HCT116 (cell line): ENCODE measurements at regions not wholly inside any gene's neighbourhood (a gene's known extent, or its start where the extent isn't known, plus 50 kb on each side); places are given as distances from the start of the nearest gene placed in this dataset.

Source experiments
- CTCF ChIP-seq, 3 experiments: fragments of 200-600 bp in 1 of 3; sonication (generic) in 1 of 3; IDR thresholded peaks in 2 of 3; conservative IDR thresholded peaks in 1 of 3; 2 replicates each; pipeline ENCODE4 v1.5.1; 2012 to 2017; ENCODE audit warnings: low read depth in 2 of 3, low read length in 2 of 3, antibody characterized with exemption in 1 of 3, borderline replicate concordance in 1 of 3, control low read depth in 1 of 3, mild to moderate bottlenecking in 1 of 3, mixed read lengths in 1 of 3, mixed run types in 1 of 3, moderate library complexity in 1 of 3; ENCODE audit not compliant: insufficient read depth in 1 of 3
- EZH2 ChIP-seq: fragments of 200-600 bp; sonication (generic); IDR thresholded peaks from 2 replicates; pipeline ENCODE4 v1.6.1; 2017; ENCODE audit warnings: antibody characterized with exemption, mixed run types
- EZH2phosphoT487 ChIP-seq: fragments of 200-600 bp; IDR thresholded peaks from 2 replicates; pipeline ENCODE4 v1.6.1; 2018; ENCODE audit warnings: antibody characterized with exemption, borderline replicate concordance
- FOSL1 ChIP-seq: IDR thresholded peaks from 2 replicates; pipeline ENCODE4 v1.6.1; 2012; ENCODE audit warnings: low read depth
- POLR2A ChIP-seq: IDR thresholded peaks from 2 replicates; pipeline ENCODE4 v1.7.0; 2011; ENCODE audit warnings: borderline replicate concordance; ENCODE audit not compliant: insufficient read depth, insufficient read length; ENCODE audit errors: extremely low read depth

DNA sequence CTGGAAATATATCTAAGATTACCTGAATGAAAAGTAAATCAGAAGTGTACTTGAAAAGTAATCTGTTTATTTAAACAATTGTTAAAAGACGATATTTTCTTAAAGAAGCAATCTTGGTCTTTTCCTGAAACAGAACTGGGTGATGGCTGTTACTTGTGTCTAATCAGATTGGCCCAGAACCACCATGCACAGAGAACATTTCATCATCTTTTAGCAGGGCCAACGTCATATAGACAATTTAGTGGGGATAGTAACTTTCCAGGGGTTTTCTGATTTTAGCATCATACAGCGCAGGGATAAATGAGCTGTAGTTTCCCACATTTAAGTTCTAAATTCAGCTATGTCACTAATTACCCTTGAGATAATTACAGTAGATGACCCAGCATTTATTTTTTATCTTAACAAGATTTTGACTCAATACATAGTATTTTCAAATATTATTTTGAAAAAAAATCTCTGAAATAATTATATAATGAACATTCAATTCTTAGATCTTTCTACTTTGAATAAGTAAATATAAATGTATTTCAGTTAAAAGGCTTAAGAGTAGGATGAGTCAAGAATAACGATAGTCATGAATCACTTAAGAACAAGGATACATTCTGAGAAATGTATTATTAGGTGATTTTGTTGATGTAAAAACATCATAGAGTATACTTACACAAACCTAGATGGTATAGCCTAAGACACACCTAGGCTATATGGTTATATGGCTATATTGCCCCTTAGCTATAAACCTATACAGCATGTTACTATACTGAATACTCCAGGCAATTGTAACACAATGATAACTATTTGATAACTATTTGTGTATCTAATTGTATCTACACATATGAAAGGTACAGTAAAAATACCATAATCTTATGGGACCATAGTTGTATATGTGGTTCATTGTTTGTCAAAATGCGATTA lies 103.8 kb upstream of the MME start:
- TF ChIP-seq POLR2A, result no peak
- no peak for TF ChIP-seq CTCF (IDR thresholded peaks at IDR 0.05 in 2 of 3, conservative IDR thresholded peaks at IDR 0.05 in 1 of 3; ENCODE audit: borderline replicate concordance in 1 of 3, insufficient read depth in 1 of 3, low read depth in 2 of 3, low read length in 2 of 3)
- no peak for TF ChIP-seq EZH2
- no peak for TF ChIP-seq EZH2phosphoT487
- TF ChIP-seq FOSL1, result no peak
